GM20000 (cell line): ENCODE measurements at regions not wholly inside any gene's neighbourhood (a gene's known extent, or its start where the extent isn't known, plus 50 kb on each side); places are given as distances from the start of the nearest gene placed in this dataset.

Experiments used
- DNase-seq: peaks from one replicate; pipeline ENCODE4 v3.0.0; 2012; ENCODE audit warnings: low spot score
- TF ChIP-seq, protein P1 (sequence below): IDR thresholded peaks from 2 replicates; pipeline ENCODE4 v1.5.1; 2012; ENCODE audit warnings: mild to moderate bottlenecking, control low read depth; ENCODE audit errors: extremely low read depth, missing control alignments

DNA sequence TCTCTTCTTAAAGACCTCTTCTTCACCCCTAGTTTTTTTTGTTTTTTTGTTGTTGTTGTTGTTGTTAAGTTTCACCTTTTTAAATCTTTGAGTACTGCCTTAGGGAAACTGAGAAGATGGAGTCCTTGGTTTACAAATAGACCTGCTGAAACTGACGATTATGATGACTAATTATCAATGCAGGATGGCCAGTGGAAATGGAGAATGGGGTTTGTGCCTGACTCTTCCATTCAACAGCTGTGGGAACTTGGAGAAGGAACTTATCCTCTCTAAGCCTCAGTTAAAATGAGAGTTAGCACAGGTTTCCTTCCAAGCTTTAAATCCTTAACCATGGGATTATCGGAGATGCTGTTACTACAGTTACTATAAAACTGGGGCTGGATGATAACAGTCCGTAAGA is 66.7 kb upstream of the PNMA1 start:
- no peak for DNase-seq
- TF ChIP-seq, protein P1, sequence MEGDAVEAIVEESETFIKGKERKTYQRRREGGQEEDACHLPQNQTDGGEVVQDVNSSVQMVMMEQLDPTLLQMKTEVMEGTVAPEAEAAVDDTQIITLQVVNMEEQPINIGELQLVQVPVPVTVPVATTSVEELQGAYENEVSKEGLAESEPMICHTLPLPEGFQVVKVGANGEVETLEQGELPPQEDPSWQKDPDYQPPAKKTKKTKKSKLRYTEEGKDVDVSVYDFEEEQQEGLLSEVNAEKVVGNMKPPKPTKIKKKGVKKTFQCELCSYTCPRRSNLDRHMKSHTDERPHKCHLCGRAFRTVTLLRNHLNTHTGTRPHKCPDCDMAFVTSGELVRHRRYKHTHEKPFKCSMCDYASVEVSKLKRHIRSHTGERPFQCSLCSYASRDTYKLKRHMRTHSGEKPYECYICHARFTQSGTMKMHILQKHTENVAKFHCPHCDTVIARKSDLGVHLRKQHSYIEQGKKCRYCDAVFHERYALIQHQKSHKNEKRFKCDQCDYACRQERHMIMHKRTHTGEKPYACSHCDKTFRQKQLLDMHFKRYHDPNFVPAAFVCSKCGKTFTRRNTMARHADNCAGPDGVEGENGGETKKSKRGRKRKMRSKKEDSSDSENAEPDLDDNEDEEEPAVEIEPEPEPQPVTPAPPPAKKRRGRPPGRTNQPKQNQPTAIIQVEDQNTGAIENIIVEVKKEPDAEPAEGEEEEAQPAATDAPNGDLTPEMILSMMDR, result no peak

DNA sequence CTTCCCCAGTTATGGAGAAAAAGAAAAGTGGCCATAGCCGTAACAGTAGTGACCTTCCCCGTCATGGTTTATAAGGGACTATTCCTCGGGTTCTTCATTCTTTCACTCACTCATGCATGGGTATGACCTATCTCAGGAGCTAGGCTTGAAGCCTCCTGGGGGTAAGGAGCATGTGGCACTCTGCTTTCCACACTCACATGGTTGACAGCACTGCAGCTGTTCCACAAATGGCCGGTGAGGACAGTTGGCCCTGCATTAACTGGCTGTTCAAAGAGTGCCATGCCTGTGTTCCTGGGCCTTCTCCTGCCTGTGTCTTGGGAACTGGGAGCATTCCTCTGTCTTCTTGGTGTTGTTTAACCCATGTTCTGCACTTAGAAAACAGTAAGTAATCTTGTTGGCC is 66.2 kb upstream of the PNMA1 start:
- TF ChIP-seq, protein P1, result no peak
- DNase-seq, result no peak

DNA sequence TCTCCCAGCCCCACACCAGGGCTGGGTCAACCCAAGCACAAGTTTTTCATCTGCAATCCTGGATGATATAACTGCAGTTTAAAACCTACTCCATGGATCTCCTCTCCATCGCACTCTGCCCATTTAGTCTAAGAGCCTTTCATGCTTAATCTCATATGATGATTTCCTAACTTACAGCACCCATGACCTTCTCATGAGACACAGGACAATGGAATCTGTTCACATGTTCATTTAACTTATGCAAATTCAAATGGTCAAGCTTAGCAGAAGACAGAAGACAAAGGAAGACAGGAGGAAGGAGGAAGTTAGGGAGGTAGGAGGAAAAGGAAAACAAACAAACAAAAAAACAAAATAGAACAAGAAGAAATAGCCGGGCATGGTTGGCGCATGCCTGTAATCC is 64.6 kb upstream of the PNMA1 start:
- TF ChIP-seq, protein P1, result no peak

DNA sequence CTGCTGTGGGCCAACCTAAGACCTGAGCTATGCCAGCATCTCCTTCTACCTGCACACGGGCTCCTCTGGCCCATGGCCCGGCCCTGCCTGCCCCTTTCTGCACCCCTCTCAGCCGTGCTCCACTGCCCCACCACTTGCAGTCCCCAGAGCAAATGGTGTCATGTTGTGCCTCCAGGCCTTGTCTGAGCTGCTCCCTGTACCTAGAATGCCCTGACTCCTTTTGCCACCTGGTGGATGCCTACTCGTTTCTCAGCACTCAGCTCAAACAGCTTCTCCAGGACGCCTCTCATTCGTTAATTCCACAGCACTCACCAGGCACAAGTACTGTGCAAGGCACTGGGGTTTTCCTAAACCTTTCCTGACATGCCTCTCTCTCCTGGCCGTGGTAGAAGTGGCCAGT is 63.2 kb upstream of the PNMA1 start:
- DNase-seq, result no peak
- TF ChIP-seq, protein P1, result no peak

More for the DNA sequence above, 64.6 kb upstream of the PNMA1 start:
- no peak for DNase-seq

DNA sequence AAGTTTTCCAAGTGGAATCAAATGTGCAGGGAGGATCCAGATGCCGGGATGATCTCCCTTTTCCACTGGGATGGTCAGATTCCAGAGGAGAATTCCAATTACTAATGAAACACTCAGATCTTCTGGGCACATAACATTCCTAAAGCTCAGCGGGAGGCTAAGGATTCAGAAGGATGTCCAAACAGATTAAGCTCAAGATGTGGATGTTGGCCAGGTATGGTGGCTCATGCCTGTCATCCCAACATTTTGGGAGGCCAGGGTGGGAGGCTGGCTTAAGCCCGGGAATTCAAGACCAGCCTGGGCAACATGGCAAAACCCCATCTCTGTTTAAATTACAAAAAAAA is 62.0 kb upstream of the PNMA1 start:
- no peak for DNase-seq
- TF ChIP-seq, protein P1, result no peak

DNA sequence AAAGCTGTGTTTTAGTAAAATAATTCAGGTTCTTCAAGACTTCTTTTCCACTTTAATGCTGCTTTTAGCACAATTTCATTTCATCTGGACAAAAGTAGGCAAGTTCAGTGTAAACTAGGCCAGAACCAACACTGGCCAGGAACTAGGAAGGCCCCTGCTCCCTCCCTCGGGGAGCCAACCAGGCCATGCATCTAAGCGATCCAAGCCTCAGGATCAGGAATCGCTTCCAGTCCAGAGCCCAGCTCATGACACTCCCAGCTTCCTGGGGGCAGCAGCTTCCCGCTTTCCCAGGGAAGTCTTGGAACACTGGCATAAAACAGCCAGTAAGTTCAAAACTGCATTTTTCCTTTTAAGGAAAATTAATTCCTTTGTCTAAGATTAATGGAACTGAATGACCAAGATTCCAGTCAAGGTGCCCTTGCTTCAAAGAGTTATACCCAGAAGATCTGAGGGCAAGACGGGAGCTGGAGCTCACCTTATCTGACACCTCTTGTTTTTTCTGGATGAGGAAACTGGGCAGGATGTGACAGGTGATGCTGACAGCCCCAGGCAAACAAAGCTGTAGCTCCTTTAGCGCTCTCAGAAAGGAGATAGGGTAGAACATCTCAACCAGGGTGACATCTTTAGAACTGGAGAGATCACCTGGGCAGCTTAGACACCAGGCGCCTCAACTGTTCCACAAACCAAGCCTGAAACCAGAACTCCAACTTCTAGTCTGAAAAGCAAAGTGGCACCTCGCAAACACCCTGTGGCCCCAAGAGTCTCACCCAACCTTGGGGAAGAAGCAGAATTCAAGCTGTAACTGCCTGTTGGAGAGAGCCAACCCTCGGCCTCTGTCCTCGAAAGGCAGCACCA is 61.4 kb upstream of the PNMA1 start:
- TF ChIP-seq, protein P1, result no peak
- DNase-seq, result no peak

DNA sequence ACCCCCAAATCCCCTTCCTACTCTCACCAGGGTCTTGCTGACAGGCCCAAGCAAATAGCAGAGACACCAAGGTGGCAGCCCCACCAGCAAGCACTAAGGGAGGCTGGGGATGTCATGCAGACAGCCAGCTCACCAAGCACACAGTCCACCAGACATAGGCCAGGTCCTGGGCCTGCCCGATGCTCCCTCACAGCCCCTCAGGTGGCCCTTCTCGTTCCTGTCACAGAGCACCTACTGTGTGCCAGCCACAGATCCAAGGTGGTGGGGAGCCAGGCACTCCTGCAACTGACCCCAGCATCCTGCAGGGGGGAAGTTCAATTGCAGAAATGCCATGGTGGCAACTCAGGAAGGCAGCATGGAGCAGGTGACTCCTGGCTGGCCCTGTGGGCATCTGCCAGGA is 60.5 kb upstream of the PNMA1 start:
- TF ChIP-seq, protein P1, result no peak
- no peak for DNase-seq
